CD4-positive, CD25-positive, alpha-beta regulatory T cell (primary cell): ENCODE measurements at regions not wholly inside any gene's neighbourhood (a gene's known extent, or its start where the extent isn't known, plus 50 kb on each side); places are given as distances from the start of the nearest gene placed in this dataset.
A peak's percentile ranks its signal among the peaks of the same experiment; 100 is the strongest.

Experiments used
- ATAC-seq, 2 donors: fragments of 150-1000 bp; cut with Tn5 transposase; one replicate each; pipeline ENCODE4 v1.10.0; 2021; ENCODE audit warnings: low read depth in 2 of 2, moderate number of reproducible peaks in 2 of 2, moderate library complexity in 1 of 2
- DNase-seq, 3 donors: peaks; one replicate each; pipeline versions ENCODE4 v3.0.0 to v3.0.0-alpha.2; 2012 to 2022; ENCODE audit warnings: mixed read lengths in 1 of 3
- H3K27ac ChIP-seq: one replicate; pipeline ENCODE4 v1.7.0; 2013; ENCODE audit warnings: mild to moderate bottlenecking, low read length; ENCODE audit not compliant: insufficient read depth, poor library complexity, severe bottlenecking
- H3K27me3 ChIP-seq: one replicate; pipeline ENCODE4 v1.7.0; 2013; ENCODE audit warnings: low read length; ENCODE audit not compliant: control insufficient read depth, insufficient read depth
- H3K36me3 ChIP-seq: one replicate; pipeline ENCODE4 v1.7.0; 2013; ENCODE audit warnings: mild to moderate bottlenecking, low read length, moderate library complexity; ENCODE audit not compliant: control insufficient read depth, insufficient read depth
- H3K4me1 ChIP-seq: 2 replicates; pipeline ENCODE4 v1.7.0; 2013; ENCODE audit warnings: mild to moderate bottlenecking, low read length; ENCODE audit not compliant: insufficient read depth, control insufficient read depth, poor library complexity, severe bottlenecking
- H3K4me3 ChIP-seq: one replicate; pipeline ENCODE4 v1.7.0; 2013; ENCODE audit warnings: low read depth, mild to moderate bottlenecking, low read length, moderate library complexity
- H3K9me3 ChIP-seq, 2 experiments: 1 replicate in 1 of 2; 2 replicates in 1 of 2; pipeline ENCODE4 v1.7.0; 2013; ENCODE audit warnings: low read length in 2 of 2, mild to moderate bottlenecking in 1 of 2, moderate library complexity in 1 of 2; ENCODE audit not compliant: control insufficient read depth in 2 of 2
- H3K27ac Mint-ChIP-seq, 3 donors: one replicate each; pipeline ENCODE4 v1.8.0; 2020 to 2022; ENCODE audit warnings: mild to moderate bottlenecking in 3 of 3, mixed read lengths in 3 of 3, moderate library complexity in 2 of 3
- H3K27me3 Mint-ChIP-seq: one replicate; pipeline ENCODE4 v1.8.0; 2022; ENCODE audit warnings: mild to moderate bottlenecking, mixed read lengths
- H3K36me3 Mint-ChIP-seq: one replicate; pipeline ENCODE4 v1.8.0; 2020; ENCODE audit warnings: mixed read lengths
- H3K4me1 Mint-ChIP-seq, 4 donors: one replicate each; pipeline ENCODE4 v1.8.0; 2020 to 2022; ENCODE audit warnings: mixed read lengths in 4 of 4, mild to moderate bottlenecking in 1 of 4
- H3K4me3 Mint-ChIP-seq, 4 donors: one replicate each; pipeline ENCODE4 v1.8.0; 2020 to 2022; ENCODE audit warnings: mild to moderate bottlenecking in 4 of 4, mixed read lengths in 4 of 4, moderate library complexity in 3 of 4
- H3K9me3 Mint-ChIP-seq, 7 donors: one replicate each; pipeline ENCODE4 v1.8.0; 2020 to 2022; ENCODE audit warnings: mixed read lengths in 7 of 7, mild to moderate bottlenecking in 3 of 7, moderate library complexity in 2 of 7

GRCh38 chr10:78766603-78767002 lies 302.2 kb upstream of the ZMIZ1 start:
- Mint-ChIP-seq H3K9me3 (no peaks in the 10 kb centered on the region), H3K36me3 (no peaks in the 10 kb centered on the region), H3K27ac (no peak overlapping the region), H3K27me3 (peaks cover 6% of the 10 kb centered on the region), H3K4me3 (no peak overlapping the region), H3K4me1 (no peaks in the 10 kb centered on the region)
- Histone ChIP-seq H3K27ac (no peak overlapping the region), H3K4me1 (no peaks in the 10 kb centered on the region), H3K36me3 (no peaks in the 10 kb centered on the region), H3K9me3 (no peaks in the 10 kb centered on the region), H3K4me3 (no peak overlapping the region), H3K27me3 (no peaks in the 10 kb centered on the region)
- DNase-seq (no peak), ATAC-seq (no peak)

DNA sequence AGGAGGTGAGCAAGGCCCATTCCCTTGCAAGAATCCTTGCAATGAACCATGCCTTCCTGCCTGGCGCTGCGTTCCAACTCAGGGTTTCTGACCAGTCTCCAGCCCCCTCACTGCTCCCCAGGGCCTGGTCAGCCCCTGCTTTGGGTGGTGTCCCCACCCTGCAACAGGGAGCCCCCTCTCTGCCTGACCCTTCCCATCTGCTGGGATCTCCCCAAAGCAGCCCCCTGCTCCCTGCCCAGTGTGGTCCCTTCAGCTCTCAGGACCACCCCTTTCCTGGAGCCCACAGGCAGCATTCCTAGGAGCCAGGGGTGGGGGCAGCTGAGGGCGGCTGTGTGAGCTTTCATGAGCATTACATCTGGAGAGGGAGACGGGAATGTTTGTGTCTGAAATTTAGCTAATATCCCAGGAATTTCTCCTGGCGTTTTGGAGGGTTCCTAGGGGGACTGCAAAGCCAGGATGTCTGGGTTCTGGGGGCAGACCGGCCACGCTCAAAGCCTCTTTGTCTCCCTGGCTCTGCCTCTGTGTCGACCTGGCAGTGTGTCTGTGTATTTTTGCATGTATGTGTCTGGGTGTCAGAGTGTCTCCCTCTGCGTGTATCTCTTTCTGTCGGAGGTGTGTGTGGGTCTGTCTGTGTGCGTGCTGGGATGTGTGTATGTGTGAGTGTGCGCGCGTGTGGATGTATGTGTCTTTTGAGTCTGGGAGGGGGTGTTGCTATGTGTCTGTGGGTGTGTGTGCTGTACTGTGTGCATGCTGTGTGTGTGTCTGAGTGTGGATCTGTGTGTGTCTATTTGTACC lies 300.5 kb upstream of the ZMIZ1 start:
- H3K27ac Mint-ChIP-seq, result peak overlapping the region in 1 of 3 donors; percentile 35
- H3K9me3 ChIP-seq, result no peaks in the 10 kb centered on the region
- no peak overlapping the region for H3K4me3 Mint-ChIP-seq
- H3K4me3 ChIP-seq, result no peak overlapping the region
- DNase-seq (no peak), ATAC-seq (no peak)
- H3K27ac ChIP-seq, result no peak overlapping the region
- no peaks in the 10 kb centered on the region for H3K36me3 ChIP-seq
- no peaks in the 10 kb centered on the region for H3K4me1 Mint-ChIP-seq
- H3K27me3 Mint-ChIP-seq, result peaks cover 6% of the 10 kb centered on the region
- no peaks in the 10 kb centered on the region for H3K9me3 Mint-ChIP-seq
- H3K27me3 ChIP-seq, result no peaks in the 10 kb centered on the region
- no peaks in the 10 kb centered on the region for H3K36me3 Mint-ChIP-seq
- H3K4me1 ChIP-seq, result no peaks in the 10 kb centered on the region

GRCh38 chr10:78768876-78769275 lies 299.9 kb upstream of the ZMIZ1 start:
- Histone ChIP-seq H3K9me3 (no peaks in the 10 kb centered on the region), H3K36me3 (no peaks in the 10 kb centered on the region), H3K4me1 (no peaks in the 10 kb centered on the region), H3K27me3 (no peaks in the 10 kb centered on the region), H3K4me3 (no peak overlapping the region), H3K27ac (no peak overlapping the region)
- no peak for ATAC-seq
- Mint-ChIP-seq H3K36me3 (no peaks in the 10 kb centered on the region), H3K4me3 (no peak overlapping the region), H3K9me3 (no peaks in the 10 kb centered on the region), H3K4me1 (no peaks in the 10 kb centered on the region), H3K27me3 (peaks cover 6% of the 10 kb centered on the region), H3K27ac (no peak overlapping the region)
- no peak for DNase-seq

DNA sequence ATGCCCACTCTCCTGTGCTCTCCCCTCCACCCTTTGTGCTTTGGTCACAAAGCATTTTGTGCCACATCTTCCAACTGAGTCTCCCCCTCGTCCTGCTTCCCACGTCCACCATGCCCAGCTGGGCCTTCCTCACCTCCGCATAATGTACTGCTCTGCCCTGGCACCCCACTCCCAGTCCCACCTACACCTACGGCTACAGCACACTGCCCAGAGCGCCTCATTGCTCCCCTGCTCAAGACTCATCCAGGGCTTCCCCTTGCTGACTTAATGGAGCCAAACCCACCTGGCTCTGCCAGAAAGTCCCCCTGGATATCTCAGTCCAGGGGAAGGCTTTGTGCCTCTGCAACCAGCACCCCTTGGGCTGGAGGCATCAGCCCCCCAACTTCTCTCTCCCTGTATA lies 299.2 kb upstream of the ZMIZ1 start:
- Histone ChIP-seq H3K27me3 (no peaks in the 10 kb centered on the region), H3K4me1 (no peaks in the 10 kb centered on the region), H3K9me3 (no peaks in the 10 kb centered on the region), H3K36me3 (no peaks in the 10 kb centered on the region), H3K27ac (no peak overlapping the region), H3K4me3 (no peak overlapping the region)
- Mint-ChIP-seq H3K4me3 (no peak overlapping the region), H3K4me1 (no peaks in the 10 kb centered on the region), H3K9me3 (no peaks in the 10 kb centered on the region), H3K27me3 (peaks cover 6% of the 10 kb centered on the region), H3K36me3 (no peaks in the 10 kb centered on the region), H3K27ac (no peak overlapping the region)
- DNase-seq (no peak), ATAC-seq (no peak)

GRCh38 chr10:78770167-78771090 lies 298.3 kb upstream of the ZMIZ1 start:
- H3K27me3 ChIP-seq, result no peaks in the 10 kb centered on the region
- Mint-ChIP-seq H3K4me3 (no peak overlapping the region), H3K36me3 (no peaks in the 10 kb centered on the region), H3K9me3 (no peaks in the 10 kb centered on the region), H3K27me3 (no peaks in the 10 kb centered on the region), H3K27ac (no peak overlapping the region), H3K4me1 (no peaks in the 10 kb centered on the region)
- no peak overlapping the region for H3K4me3 ChIP-seq
- ATAC-seq (no peak), DNase-seq (no peak)
- no peaks in the 10 kb centered on the region for H3K9me3 ChIP-seq
- H3K27ac ChIP-seq, result no peak overlapping the region
- no peaks in the 10 kb centered on the region for H3K4me1 ChIP-seq
- no peaks in the 10 kb centered on the region for H3K36me3 ChIP-seq

DNA sequence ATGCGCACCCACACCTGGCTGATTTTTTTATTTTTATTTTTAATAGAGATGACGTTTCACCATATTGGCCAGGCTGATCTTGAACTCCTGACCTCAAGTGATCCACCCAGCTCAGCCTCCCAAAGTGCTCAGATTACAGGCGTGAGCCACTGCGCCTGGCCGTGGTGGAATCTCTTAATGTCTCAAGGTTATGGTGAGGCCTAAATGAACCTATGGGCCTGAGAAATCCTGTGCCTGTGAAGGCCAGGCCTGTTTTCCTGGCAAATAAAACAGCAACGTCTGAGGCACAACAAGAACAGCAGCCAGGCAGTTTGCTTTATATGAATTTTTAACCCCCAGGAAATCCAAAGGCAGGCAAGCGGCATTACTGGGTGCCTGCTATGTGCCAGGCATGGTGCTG lies 297.5 kb upstream of the ZMIZ1 start:
- Mint-ChIP-seq H3K9me3 (no peaks in the 10 kb centered on the region), H3K27me3 (no peaks in the 10 kb centered on the region), H3K4me1 (peaks cover 0 to 1% (median 0%) of the 10 kb centered on the region in 4 donors), H3K36me3 (no peaks in the 10 kb centered on the region), H3K27ac (no peak overlapping the region), H3K4me3 (no peak overlapping the region)
- ATAC-seq (no peak), DNase-seq (no peak)
- Histone ChIP-seq H3K4me1 (no peaks in the 10 kb centered on the region), H3K27me3 (no peaks in the 10 kb centered on the region), H3K27ac (no peak overlapping the region), H3K4me3 (no peak overlapping the region), H3K36me3 (no peaks in the 10 kb centered on the region), H3K9me3 (no peaks in the 10 kb centered on the region)

DNA sequence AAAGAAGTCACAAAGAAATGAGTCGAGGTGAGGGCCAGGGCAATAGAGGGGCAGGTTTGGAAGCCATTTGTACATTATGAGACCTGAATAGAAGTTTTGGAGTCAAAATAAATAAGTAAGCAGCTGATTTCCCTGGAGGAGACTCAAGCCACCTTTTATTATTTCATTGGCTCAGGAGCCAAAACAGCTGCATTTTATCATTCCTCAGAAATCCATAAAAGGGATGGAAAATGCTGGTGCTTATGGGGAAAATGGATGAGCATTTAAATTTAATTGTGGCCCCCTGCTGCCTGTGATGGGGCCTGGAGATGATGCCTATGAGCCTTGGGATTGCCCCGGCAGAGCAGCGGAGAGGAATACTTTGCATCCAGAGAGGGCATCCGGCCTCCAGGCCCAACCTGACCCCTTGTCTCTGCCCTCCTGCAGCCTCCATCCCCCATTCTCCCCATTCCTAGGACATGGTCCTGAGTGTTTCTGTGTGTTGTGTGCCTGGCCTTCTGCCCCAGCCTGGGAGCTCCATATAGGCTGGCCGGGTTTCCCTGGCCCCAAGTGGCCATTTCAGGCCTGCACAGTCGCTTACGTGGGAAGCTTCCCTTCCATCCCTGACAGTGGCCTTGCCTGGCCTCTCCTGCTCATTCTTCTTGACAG lies 296.8 kb upstream of the ZMIZ1 start:
- Histone ChIP-seq H3K27me3 (no peaks in the 10 kb centered on the region), H3K4me3 (no peak overlapping the region), H3K9me3 (no peaks in the 10 kb centered on the region), H3K4me1 (no peaks in the 10 kb centered on the region), H3K27ac (no peak overlapping the region), H3K36me3 (no peaks in the 10 kb centered on the region)
- DNase-seq (no peak), ATAC-seq (no peak)
- H3K4me3 Mint-ChIP-seq, result no peak overlapping the region
- no peaks in the 10 kb centered on the region for H3K36me3 Mint-ChIP-seq
- H3K9me3 Mint-ChIP-seq, result no peaks in the 10 kb centered on the region
- no peak overlapping the region for H3K27ac Mint-ChIP-seq
- peaks cover 0 to 5% (median 0%) of the 10 kb centered on the region in 4 donors for H3K4me1 Mint-ChIP-seq
- H3K27me3 Mint-ChIP-seq, result no peaks in the 10 kb centered on the region
